Endothelial cell of umbilical vein (primary cell): ENCODE measurements at regions not wholly inside any gene's neighbourhood (a gene's known extent, or its start where the extent isn't known, plus 50 kb on each side); places are given as distances from the start of the nearest gene placed in this dataset.

Experiments used
- BruUV-seq: library from RNA; stranded (reverse); fragments of 400-500 nt; replicated peaks from 2 replicates; lab custom pipeline; 2021; lab: Mats Ljungman, UMichigan
- CTCF ChIA-PET: fragments of 300-600, 350-600 bp; sonication (Branson Sonifier 250); formaldehyde crosslinking; loops from one replicate; lab custom pipeline; 2021; ENCODE audit warnings: antibody characterized with exemption, inconsistent platforms; lab: Charles Lee
- POLR2A ChIA-PET: fragments of 300-600, 350-600 bp; sonication (Branson Sonifier 250); formaldehyde crosslinking; loops from one replicate; lab custom pipeline; 2021; ENCODE audit warnings: antibody characterized with exemption, inconsistent platforms; lab: Charles Lee
- DNase-seq: peaks from one replicate; pipeline ENCODE4 v3.0.0-alpha.2; 2011; ENCODE audit warnings: low read depth, low spot score
- FAIRE-seq: peaks from 2 replicates; lab custom pipeline; 2011; peaks lifted over from hg19 to GRCh38; lab: Jason Lieb, UNC
- H2AFZ ChIP-seq: 2 replicates; pipeline ENCODE4 v1.6.0; 2012; ENCODE audit warnings: low read depth, low read length, control low read depth, inconsistent platforms
- H3K27ac ChIP-seq: 2 replicates; pipeline ENCODE4 v1.5.1; 2011; ENCODE audit warnings: low read depth, mild to moderate bottlenecking, control low read depth, low read length, moderate library complexity; ENCODE audit not compliant: insufficient read depth
- H3K27me3 ChIP-seq, 2 experiments: 2 replicates each; pipeline versions ENCODE4 v1.6.0 to v1.6.1; 2011; ENCODE audit warnings: low read length in 2 of 2, mixed read lengths in 1 of 2; ENCODE audit not compliant: control insufficient read depth in 2 of 2, insufficient read depth in 2 of 2
- H3K36me3 ChIP-seq, 2 experiments: 2 replicates in 1 of 2; 3 replicates in 1 of 2; pipeline ENCODE4 v1.5.1; 2011; ENCODE audit warnings: low read length in 2 of 2, mild to moderate bottlenecking in 1 of 2, moderate library complexity in 1 of 2; ENCODE audit not compliant: control insufficient read depth in 2 of 2, insufficient read depth in 2 of 2; ENCODE audit errors: extremely low read depth in 1 of 2
- H3K4me1 ChIP-seq: 3 replicates; pipeline ENCODE4 v1.5.1; 2011; ENCODE audit warnings: mild to moderate bottlenecking, low read length; ENCODE audit not compliant: control insufficient read depth, insufficient read depth; ENCODE audit errors: extremely low read depth
- H3K4me2 ChIP-seq: 2 replicates; pipeline ENCODE4 v1.6.1; 2011; ENCODE audit warnings: low read length, control low read depth, mixed read lengths; ENCODE audit not compliant: insufficient read depth
- H3K4me3 ChIP-seq, 3 experiments: fragments of 200-600 bp in 1 of 3; sonication (generic), shearing (Covaris generic) in 1 of 3; replicated peaks in 1 of 3; 2 replicates each; pipeline ENCODE4 v1.5.1; 2011 to 2016; ENCODE audit warnings: control low read depth in 3 of 3, low read length in 3 of 3, mild to moderate bottlenecking in 2 of 3, inconsistent platforms in 1 of 3, low read depth in 1 of 3, moderate library complexity in 1 of 3; ENCODE audit not compliant: insufficient read depth in 1 of 3
- H3K79me2 ChIP-seq: 2 replicates; pipeline ENCODE4 v1.6.0; 2012; ENCODE audit warnings: low read length, inconsistent platforms; ENCODE audit not compliant: control insufficient read depth, insufficient read depth
- H3K9ac ChIP-seq: replicated peaks from 2 replicates; pipeline ENCODE3; 2011; ENCODE audit warnings: low read length, control low read depth; ENCODE audit not compliant: insufficient read depth; ENCODE audit errors: extremely low read depth
- H3K9me1 ChIP-seq: replicated peaks from 3 replicates; pipeline ENCODE4 v1.6.0; 2011; ENCODE audit warnings: mild to moderate bottlenecking, low read length; ENCODE audit not compliant: control insufficient read depth, insufficient read depth; ENCODE audit errors: extremely low read depth
- H3K9me3 ChIP-seq: replicated peaks from 2 replicates; pipeline ENCODE4 v1.5.1; 2012; ENCODE audit warnings: low read length, inconsistent platforms; ENCODE audit not compliant: control insufficient read depth, insufficient read depth
- H4K20me1 ChIP-seq: replicated peaks from 2 replicates; pipeline ENCODE3; 2011; ENCODE audit warnings: mild to moderate bottlenecking, low read length; ENCODE audit not compliant: control insufficient read depth, insufficient read depth; ENCODE audit errors: extremely low read depth
- CTCF ChIP-seq, 2 donors: IDR thresholded peaks; 1 replicate in 1 of 2; 2 replicates in 1 of 2; pipeline ENCODE4 v1.5.1; 2011; ENCODE audit warnings: low read length in 2 of 2, mild to moderate bottlenecking in 2 of 2, moderate library complexity in 2 of 2, control low read depth in 1 of 2, inconsistent platforms in 1 of 2, low read depth in 1 of 2; ENCODE audit not compliant: insufficient read depth in 1 of 2; ENCODE audit errors: extremely low read depth in 1 of 2
- MAX ChIP-seq: IDR thresholded peaks from 2 replicates; pipeline ENCODE4 v1.6.1; 2011; ENCODE audit not compliant: insufficient read depth, insufficient read length
- dilution Hi-C: fragments of 300-500 bp; cut with MboI; formaldehyde crosslinking; loops from one replicate; pipeline ENCODE4 v1.15.0; 2019; ENCODE audit warnings: low sequenced_read_pairs; ENCODE audit not compliant: extremely low pct_ligation_motif_present
- intact Hi-C: fragments of 100-400 bp; cut with micrococcal nuclease; formaldehyde crosslinking; loops from one replicate; pipeline ENCODE4 v1.10.0; 2022

GRCh38 chr9:82581516-82581915 is 481.4 kb downstream of the RASEF start:
- no peaks in the 10 kb centered on the region for H3K36me3 ChIP-seq
- BruUV-seq = no TSS peak
- no peak overlapping the region for H3K4me2 ChIP-seq
- dilution Hi-C loops (no loop called here), intact Hi-C loops (no loop called here)
- H4K20me1 ChIP-seq = no peaks in the 10 kb centered on the region
- peaks cover 2% of the 10 kb centered on the region for H3K9me3 ChIP-seq
- no peak overlapping the region for H2AFZ ChIP-seq
- H3K4me3 ChIP-seq = no peak overlapping the region
- H3K4me1 ChIP-seq = no peaks in the 10 kb centered on the region
- TF ChIP-seq MAX = no peak
- ChIA-PET CTCF (no interaction called here), POLR2A (no interaction called here)
- H3K9me1 ChIP-seq = no peaks in the 10 kb centered on the region
- H3K27ac ChIP-seq = no peak overlapping the region
- H3K27me3 ChIP-seq = no peaks in the 10 kb centered on the region
- H3K79me2 ChIP-seq = no peaks in the 10 kb centered on the region
- DNase-seq = no peak
- H3K9ac ChIP-seq = no peak overlapping the region
- no peak for FAIRE-seq

- no peak overlapping the region for H3K9ac ChIP-seq
- no peak for FAIRE-seq
- no peaks in the 10 kb centered on the region for H3K27me3 ChIP-seq
- H3K27ac ChIP-seq = no peak overlapping the region
- no peak for DNase-seq
- TF ChIP-seq CTCF (IDR thresholded peaks at IDR 0.05; ENCODE audit: extremely low read depth in 1 of 2, insufficient read depth in 1 of 2, low read depth in 1 of 2, low read length in 2 of 2) = no peak
- no peaks in the 10 kb centered on the region for H3K79me2 ChIP-seq
- no peak overlapping the region for H3K4me2 ChIP-seq
- no TSS peak for BruUV-seq
- H3K9me1 ChIP-seq = no peaks in the 10 kb centered on the region
- no peaks in the 10 kb centered on the region for H3K36me3 ChIP-seq
- dilution Hi-C loops (no loop called here), intact Hi-C loops (no loop called here)
- no peaks in the 10 kb centered on the region for H3K4me1 ChIP-seq
- no peak overlapping the region for H2AFZ ChIP-seq
- H3K4me3 ChIP-seq = no peak overlapping the region
- ChIA-PET POLR2A (no interaction called here), CTCF (no interaction called here)
- H3K9me3 ChIP-seq = peaks cover 2% of the 10 kb centered on the region
- H4K20me1 ChIP-seq = no peaks in the 10 kb centered on the region
Measured at GRCh38 chr9:82581935-82582334, 481.0 kb downstream of the RASEF start.
